ENCODE measurements at regions not wholly inside any gene's neighbourhood (a gene's known extent, or its start where the extent isn't known, plus 50 kb on each side); places are given as distances from the start of the nearest gene placed in this dataset.
A peak's percentile ranks its signal among the peaks of the same experiment; 100 is the strongest.

DNA sequence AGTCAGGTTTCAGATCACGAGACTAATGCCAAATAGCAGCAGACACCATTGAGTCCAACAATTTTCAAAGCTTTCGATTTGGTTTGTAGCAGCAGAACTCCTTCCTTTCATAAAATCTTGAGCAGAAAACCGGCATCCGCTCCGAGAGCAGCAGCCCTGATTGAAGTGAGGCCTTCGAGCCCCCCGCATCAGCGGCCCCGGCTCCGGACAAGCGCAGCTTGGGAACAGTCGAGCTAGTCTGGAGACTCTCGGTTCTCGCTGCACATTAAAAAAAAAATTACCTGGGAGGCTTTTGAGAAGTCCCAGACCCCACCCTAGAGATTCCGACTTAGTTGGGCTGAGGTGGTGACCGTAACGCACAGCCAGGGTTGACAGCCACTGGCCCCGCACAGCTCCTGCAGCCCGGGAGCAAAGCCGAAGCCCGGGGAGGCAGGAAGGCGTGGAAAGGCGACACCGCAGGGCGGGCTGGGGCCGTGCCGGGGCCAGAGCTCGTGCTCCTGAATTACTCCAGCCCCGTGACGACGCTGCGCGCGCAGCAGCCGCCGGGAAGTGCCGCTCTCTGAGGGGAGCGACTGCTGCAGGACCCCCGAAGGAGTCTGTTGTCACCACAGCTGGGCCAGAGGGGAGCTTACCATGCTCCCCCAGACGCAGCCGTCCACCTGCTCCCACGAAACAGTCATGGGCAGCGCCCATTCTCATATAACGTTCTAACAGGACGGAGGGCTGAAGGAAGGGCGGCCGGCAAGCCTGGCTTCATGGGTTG lies 57.8 kb downstream of the SPATA19 start:
- peak; percentile 29 for DNase-seq

DNA sequence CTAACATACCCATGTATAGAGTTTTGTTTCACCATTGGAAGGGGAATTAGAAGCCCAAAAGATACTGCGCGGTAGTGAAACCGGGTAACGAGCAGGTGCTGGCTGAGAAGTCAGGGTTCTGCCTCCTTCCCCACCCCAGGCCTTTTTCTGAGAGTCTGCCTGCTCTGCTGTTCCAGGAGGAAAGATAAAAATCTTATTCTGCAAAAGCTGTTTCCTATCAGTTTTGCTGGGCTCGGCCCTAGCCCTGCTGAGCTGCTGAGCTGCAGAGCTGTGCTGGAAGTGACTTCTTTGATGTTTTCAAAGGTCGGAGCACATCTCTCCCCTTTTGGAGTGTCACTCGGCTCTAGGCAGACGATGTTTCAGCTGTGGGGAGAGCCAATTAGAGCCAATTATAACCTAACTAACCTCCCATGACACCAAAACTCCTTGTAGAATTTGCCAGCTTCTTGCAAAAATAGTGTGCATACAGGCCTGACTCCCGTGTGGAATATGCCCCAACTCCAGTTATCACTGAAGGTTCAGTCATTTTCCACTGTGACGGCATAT lies 59.4 kb downstream of the SPATA19 start:
- no peak for DNase-seq

DNA sequence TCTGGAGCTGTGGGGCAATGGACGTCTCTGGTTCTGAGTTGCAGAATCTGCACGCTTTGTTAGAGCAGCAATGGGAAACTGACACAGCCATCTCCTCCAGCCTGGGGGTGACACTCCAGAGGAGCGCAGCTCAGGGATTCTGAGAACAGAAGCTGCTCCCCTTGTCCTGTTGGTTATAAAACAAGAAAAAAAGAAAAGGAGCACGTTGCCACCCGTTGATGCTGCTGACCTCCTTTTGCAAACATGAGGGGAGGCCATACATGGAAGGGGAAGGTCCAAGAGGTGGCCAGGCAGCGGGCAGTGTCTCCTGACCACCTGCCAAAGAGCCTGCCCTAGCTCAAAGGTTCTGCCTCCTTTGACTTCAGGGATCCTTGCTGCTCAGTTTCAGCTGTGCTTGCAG lies 61.0 kb downstream of the SPATA19 start:
- DNase-seq, result no peak

DNA sequence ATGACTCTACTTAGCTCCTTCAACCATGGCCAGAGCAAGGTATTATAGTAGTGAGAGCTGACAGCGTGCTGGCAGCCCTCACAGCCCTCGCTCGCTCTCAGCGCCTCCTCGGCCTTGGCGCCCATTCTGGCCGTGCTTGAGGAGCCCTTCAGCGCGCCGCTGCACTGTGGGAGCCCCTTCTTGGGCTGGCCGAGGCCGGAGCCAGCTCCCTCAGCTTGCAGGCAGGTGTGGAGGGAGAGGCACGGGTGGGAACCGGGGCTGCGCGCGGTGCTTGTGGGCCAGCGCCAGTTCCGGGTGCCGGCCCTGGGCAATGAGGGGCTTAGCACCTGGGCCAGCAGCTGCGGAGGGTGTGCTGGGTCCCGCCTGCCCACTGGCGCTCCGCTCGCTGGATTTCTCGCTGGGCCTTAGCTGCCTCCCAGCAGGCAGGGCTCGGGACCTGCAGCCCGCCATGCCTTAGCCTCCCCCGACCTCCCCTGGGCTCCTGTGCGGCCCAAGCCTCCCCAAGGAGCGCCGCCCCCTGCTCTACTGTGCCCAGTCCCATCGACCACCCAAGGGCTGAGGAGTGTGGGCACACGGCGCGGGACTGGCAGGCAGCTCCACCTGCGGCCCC lies 63.1 kb downstream of the SPATA19 start:
- no peak for DNase-seq

DNA sequence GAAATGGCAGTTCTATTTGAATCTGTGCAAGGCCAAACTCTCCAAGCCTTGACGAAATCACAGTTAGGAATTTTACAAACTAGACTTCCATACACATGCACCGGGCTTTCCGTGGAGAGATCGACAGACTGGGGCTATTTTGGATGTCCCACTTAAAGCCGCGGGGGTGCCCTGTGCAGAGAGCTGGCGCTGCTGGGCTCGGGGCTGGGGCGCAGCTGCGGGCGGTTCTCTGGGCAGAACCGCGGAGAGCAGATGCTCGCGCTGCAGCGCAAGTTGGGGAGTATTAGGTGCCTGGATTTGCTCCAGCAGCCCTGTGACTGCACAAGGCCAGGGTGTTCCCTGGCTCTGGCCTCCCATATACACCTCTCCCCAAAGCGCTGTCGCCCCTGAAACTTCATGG lies 67.2 kb downstream of the SPATA19 start:
- DNase-seq, result no peak

DNA sequence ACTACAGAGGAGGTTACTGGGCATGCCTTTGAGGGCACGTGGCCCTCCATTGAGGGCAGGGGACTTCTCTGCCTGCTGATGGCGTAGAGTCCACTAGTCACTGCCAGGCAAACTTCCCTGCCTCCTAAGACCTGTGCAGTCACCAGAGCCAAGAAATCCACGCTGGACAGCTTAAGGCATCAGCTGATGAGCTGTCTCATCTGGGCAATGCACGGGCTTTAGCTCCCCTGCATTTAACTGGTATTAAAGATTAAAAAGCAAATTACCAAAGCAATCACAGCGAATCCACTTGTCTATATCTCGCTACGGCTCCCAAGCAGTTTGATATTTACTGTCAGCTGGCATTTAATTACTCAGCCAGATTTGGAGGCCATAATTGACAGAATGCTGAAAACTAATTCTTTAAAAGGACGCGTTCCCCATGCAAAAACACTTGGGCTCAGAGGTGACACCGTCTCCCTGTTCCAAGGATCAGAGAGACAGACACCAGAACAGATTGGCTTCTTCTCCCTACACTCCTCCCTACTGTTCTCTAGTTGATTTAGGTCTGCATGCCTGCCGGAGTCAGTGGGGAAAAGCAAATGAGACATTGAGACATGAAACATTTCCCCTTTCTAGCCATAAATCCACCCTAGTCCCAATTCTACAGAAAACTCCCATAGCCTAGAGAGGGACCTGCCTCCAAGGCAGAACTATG lies 68.5 kb downstream of the SPATA19 start:
- DNase-seq, result no peak

DNA sequence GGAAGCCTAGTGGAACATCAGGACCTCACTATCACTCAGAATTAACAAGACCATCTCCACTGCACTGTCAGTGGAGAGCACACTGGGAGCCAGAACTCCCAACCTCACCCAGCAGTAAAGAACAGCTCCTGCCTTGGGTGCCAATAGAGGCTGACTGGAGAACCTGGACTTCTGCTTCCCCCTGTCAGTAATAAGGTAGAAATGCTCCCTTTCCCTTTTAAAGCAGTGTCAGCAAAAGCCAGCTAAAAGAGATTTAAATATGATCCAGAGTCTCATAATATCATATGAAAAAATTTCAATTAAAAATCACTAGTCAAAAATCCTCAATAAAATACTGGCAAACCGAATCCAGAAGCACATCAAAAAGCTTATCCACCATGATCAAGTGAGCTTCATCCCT lies 82.8 kb downstream of the SPATA19 start:
- no peak for DNase-seq

DNA sequence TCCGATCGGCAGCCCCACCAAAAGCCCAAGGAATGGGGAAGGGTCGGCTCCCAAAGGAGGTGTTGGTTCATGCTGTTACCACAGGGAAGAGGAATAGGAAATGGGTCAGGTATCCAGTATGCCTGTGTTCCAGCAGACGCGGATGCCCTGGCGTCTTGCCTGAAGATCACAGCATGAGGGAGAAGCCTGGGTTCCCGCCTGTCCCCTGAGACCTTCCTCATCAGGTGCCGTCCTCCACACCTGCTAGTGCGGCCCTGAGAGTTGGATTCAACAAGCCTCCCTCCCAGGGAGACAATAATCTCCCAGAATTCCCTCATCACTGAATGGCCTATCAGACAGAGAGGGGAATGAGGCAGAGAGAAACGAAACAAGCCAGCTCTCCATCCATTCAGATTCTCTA lies 92.2 kb downstream of the SPATA19 start:
- DNase-seq, result peak; percentile 26

DNA sequence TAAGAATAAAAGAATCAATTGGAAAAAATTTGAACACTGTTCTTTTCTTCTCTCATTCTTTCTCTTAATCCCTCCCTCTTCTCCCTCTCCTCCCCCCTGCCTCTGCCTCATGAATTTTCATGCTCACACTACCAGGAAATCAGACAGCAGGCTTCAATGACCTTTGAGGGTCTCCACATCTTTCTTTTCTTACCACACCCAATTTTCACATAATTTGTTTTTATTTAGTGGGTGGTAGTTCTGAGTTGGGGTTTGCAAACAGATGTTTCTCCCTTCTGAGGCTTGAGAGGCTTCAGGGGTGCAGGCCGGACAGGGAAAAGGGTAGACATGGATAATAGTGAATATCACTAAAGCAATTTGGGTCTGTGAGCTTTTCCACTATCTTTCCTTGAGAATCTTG lies 95.5 kb downstream of the SPATA19 start:
- no peak for DNase-seq

DNA sequence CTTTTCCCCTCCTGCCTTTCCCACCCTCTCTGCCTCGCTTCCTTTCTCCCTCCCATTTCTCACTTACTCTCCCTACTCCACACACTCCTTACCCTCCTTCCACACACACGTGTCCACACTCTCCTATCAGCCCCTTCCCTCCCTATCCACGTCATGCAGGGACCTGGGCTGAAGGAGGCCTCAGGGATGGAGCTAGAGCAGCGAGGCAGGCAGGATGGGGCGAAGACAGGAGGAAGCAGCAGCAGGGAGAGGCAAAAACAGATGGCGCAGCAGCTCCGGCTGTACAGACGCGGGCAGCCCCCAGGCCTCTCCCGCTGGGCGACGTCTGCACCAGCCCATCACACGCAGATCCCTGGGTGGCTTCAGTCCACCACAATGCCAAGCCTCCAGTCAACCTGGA lies 97.9 kb downstream of the SPATA19 start:
- DNase-seq, result no peak

DNA sequence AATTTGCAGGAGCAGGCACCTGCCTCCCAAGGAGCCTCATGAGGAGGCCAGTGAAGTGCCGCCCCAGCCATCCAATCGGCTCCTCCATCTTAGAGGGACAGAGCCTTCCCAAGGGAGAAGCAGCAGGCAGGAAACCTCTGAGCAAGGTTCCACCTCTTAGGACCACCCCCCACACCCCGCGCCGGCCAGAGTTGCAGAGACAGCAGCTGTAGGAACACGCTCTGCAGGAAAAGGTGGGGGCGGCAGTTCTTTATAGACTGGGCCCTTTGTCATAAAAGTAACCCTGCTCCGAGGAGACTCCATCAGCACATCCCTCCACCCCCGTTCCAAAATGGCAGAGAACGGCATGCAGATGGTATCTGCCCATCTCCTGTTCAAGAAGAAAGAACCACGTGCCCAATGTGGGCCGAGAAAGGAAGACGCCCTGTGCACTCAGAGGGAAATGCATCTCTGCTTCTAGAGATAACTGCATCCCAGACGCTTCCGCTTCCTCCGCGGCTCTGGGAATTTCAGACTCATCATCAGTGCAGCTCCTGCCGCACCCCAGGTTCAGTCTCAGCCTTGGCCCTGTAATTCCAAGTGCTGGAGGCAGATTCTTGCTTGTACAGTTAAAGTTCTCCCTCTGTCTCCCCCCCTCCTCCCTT lies 98.5 kb downstream of the SPATA19 start:
- DNase-seq, result no peak

DNA sequence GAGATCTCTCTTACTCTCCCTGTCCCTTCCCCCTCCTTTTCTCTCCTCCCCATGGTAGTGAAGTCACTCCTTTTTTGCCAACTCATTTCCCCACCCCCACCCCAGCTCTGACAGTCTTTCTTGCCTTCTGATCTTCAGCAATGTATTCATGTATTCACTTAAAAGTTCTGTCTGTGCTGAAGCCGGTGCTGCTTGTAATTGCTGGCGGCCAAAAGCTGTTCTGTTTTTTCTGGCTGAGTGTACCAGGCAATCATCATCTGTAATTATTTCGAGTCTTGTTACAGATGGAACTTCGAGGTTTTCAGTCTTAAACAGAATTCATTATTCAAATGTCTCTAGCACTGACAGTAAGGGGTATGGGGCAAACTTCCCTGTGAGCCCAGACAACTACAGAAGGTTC lies 99.5 kb downstream of the SPATA19 start:
- no peak for DNase-seq

DNA sequence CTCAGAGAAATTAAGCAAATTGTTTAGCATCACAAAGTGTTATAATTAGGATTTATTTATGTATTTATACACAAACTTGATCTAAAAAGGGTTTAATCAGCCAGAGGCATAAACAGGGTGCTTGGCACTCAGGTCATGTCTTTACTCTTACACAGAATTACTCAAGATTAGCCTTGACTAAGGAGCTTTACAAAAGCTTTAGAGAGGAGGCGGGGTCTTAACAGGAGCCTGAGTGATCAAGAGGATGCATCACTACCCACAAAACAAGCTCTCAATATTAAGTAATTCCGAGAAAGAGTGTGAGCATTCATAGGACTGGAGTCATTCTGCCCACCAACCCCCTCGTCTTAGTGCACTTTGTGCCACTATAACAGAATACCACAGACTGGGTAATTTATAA lies 103.0 kb downstream of the SPATA19 start:
- no peak for DNase-seq

DNA sequence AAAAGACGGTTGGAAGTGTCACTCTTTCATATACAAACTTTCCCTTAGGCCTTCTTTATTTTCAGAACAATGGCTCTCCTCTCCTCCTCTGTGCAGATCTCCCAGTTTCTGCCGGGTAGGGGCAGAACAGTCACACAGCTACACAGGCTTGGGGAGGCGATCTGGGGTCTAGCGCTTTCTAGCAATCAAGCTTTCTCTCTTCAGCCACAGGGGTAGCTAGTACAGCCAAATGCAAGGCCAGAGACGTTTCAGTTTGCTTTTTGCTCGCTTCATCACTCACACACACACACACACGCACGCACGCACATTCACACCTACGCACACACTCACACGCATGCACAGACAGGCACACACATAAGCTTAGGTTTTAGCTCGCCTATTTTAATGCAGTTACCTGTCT lies 104.3 kb downstream of the SPATA19 start:
- no peak for DNase-seq

DNA sequence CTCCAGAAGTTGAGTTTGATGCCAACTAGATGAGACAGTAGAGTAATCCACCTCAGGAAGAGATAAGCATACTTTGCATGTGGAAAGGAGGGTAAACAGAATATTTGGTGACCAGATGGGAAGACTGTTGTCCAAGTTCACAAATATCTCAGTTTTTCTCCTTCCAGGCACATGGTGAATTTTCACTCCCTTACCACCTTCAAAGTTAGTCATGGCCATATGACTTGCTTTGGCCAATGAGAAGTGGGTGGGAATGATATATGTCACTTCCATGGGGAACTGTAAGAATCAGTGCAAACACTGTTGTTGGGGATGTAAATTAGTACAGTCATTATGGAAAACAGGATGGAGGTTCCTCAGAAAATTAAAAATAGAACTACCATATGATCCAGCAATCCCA lies 105.8 kb downstream of the SPATA19 start:
- DNase-seq, result no peak

DNA sequence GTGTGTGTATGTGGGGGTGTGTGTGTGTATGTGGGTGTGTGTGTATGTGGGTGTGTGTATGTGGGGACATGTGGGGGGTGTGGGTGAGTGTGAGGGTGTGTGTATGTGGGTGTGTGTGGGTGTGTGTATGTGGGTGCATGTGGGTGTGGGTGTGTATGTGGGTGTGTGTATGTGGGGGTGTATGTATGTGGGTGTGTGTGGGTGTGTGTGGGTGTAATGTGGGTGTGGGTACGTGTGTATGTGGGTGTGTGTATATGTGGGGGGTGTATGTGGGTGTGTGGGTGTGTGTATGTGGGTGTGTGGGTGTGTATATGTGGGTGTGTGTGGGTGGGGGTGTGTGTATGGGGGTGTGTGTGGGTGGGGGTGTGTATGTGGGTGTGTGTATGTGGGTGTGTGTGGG lies 106.7 kb downstream of the SPATA19 start:
- DNase-seq, result no peak

DNA sequence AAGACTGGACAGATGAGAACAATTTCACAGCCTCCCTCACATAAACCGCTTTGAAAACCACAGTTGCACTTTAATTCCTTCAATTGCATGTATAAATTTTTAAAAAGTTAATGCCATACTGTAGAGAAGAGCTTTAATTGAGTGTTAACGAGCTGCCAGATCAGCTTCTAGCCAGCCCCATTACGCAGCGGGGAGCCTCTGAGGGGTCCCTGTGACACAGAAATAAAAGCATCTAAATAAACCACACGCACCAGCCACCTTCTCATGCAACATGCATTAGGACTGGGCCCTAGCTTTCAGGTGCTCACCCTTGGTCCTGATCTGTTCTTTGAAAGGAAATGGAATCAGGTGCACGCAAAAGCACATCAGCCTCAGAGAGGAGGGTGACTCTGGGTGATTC lies 111.7 kb downstream of the SPATA19 start:
- no peak for DNase-seq

DNA sequence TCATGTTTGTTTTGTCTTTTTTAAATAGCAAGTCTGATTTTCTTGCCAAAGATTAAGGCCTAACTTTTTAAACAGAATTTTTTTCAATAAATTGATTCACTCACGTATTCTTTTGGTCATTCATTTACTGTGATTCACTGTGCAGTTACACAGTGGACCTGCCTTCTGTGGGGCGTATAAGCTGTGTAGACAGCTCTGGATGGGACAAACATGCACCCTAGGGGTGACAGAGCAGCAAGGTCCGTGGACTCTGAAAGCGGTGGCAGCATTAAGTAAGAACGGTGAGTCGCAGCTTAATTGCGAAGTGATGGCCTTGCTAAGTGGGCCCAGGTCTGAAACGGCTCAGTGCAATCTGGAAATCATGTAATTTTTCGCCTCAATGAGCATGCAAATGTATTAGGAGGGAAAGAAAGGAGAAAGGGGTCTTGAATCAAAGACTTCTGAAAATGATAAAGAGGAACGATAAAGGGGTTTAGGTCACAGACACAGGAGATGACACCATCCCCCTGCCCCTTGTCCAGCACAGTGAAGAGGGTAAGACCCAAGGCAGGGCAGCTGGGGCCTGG lies 113.1 kb downstream of the SPATA19 start:
- DNase-seq, result no peak

DNA sequence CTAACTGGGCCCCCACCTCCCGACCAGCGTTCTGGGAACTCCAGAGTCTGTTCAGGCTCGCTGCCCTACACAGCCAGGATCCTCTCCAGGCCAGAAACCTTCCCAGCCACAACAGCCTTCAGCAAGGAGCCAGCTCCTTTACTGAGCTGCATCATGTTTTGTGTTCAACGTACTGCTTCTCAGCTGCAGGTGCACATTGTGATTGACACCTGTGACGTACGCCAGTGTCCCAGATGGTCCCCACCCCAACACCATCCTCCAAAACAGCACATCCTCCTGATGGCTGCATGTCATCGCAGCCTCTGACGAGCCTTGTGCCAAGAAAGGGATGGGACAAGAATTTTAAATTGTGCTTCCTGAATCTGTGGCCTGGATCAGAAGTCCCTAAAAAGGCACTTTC lies 117.5 kb downstream of the SPATA19 start:
- no peak for DNase-seq

DNA sequence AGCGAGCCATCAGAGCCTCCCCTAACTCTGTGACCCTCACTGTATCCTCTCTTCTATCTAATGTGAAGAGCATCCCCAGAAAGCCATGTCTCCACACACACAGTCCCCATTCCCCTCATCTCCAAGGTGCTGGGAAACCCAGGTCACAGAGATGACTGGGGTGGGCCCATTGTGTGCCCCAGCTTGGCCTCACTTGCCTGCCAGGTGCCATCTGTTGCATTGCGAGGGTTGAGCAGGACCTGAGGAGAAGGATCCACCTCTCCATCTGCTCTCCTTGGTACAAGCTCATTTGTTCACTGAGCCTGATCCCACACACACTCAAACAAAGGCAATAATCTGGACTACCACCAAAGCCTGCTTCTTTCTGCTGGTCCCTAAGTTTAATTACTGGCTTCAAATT lies 118.8 kb downstream of the SPATA19 start:
- DNase-seq, result no peak

DNA sequence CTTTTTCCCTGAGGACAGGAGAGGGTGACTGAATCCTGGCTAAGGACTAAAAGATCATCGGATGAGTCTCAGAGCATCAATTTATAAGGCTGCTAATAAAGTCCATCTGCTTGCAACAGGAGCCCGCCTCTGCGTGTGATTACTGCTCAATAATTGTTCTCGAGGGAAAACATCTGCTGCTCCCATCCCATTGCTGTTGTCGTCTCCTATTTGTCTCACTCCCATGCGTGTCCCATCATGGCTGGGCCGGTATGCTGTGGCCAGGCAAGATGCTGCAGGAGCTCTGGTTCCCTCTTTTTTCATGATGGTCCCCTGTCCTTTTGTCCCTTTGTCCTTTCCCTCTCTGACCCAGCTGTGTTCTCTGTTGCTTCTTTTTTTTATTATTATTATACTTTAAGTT lies 121.2 kb downstream of the SPATA19 start:
- no peak for DNase-seq

DNA sequence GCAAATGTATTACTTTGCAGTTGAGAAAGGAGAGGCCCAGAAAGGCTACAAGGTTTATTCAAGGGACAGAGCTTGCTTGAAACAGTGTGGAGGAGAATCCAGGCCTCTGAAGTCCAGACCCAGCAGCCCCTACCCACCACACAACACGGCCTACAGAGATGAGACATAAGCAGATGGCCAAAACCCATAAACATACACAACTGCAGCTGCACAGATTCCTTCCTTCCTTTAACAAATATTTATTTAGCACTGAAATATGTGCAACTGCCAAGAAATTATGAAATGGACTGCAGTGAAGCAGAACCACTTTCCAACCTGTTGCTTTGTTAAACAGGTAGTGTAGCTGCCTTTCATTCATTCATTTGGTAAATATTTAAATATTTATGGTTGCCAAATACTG lies 122.3 kb downstream of the SPATA19 start:
- peak; percentile 69 for DNase-seq

DNA sequence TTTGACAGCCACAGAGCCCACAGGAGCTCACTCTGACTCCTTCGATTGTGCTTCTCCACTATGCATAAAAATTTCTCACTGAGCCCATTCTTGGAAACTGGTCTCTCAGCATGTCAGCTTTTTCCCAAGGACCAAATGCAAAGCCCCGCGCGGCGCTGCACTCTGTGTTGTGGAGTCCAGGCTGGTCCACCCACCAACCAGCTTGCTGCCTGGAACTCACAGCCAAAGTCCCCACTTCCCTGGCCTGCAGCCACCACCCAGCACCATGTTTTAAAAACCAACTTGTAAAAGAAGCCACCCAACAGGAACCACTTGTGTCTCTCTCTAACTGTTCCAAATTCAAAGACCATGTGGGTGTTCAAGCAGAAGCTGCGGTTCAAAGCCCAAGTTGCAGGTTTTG lies 124.4 kb downstream of the SPATA19 start:
- no peak for DNase-seq
